Fibroblast of lung (primary cell): ENCODE measurements at regions not wholly inside any gene's neighbourhood (a gene's known extent, or its start where the extent isn't known, plus 50 kb on each side); places are given as distances from the start of the nearest gene placed in this dataset.

ENCODE experiments used
- DNase-seq, 2 donors: peaks; one replicate each; pipeline versions ENCODE4 v3.0.0 to v3.0.0-alpha.2; 2010; ENCODE audit warnings: low read depth in 2 of 2
- H2AFZ ChIP-seq: 2 replicates; pipeline ENCODE4 v1.5.1; 2012; ENCODE audit warnings: low read length, control low read depth, inconsistent platforms
- H3K27ac ChIP-seq: 2 replicates; pipeline ENCODE4 v1.5.1; 2011; ENCODE audit warnings: low read length, control low read depth; ENCODE audit not compliant: insufficient read depth
- H3K27me3 ChIP-seq: 2 replicates; pipeline ENCODE4 v1.5.1; 2011; ENCODE audit warnings: mild to moderate bottlenecking, low read length; ENCODE audit not compliant: control insufficient read depth, insufficient read depth
- H3K36me3 ChIP-seq: 2 replicates; pipeline ENCODE4 v1.5.1; 2011; ENCODE audit warnings: low read length; ENCODE audit not compliant: control insufficient read depth, insufficient read depth
- H3K4me1 ChIP-seq: 2 replicates; pipeline ENCODE4 v1.5.1; 2011; ENCODE audit warnings: low read length; ENCODE audit not compliant: control insufficient read depth, insufficient read depth; ENCODE audit errors: extremely low read depth
- H3K4me2 ChIP-seq: 2 replicates; pipeline ENCODE4 v1.5.1; 2011; ENCODE audit warnings: low read length, control low read depth; ENCODE audit not compliant: insufficient read depth; ENCODE audit errors: extremely low read depth
- H3K4me3 ChIP-seq, 4 experiments: fragments of 200-600 bp in 1 of 4; sonication (generic) in 1 of 4; replicated peaks in 1 of 4; 2 replicates each; pipeline ENCODE4 v1.5.1; 2011 to 2016; ENCODE audit warnings: low read length in 4 of 4, low read depth in 3 of 4, mild to moderate bottlenecking in 3 of 4, control low read depth in 2 of 4, inconsistent platforms in 1 of 4, mixed read lengths in 1 of 4; ENCODE audit not compliant: insufficient read depth in 1 of 4; ENCODE audit errors: control extremely low read depth in 1 of 4
- H3K79me2 ChIP-seq: 2 replicates; pipeline ENCODE4 v1.5.1; 2012; ENCODE audit warnings: mild to moderate bottlenecking, low read length, inconsistent platforms; ENCODE audit not compliant: control insufficient read depth, insufficient read depth
- H3K9ac ChIP-seq: 2 replicates; pipeline ENCODE4 v1.5.1; 2011; ENCODE audit warnings: mild to moderate bottlenecking, low read length, control low read depth; ENCODE audit not compliant: insufficient read depth
- H3K9me3 ChIP-seq: 2 replicates; pipeline ENCODE4 v1.5.1; 2012; ENCODE audit warnings: low read depth, low read length; ENCODE audit not compliant: control insufficient read depth, insufficient read depth
- H4K20me1 ChIP-seq: 2 replicates; pipeline ENCODE4 v1.5.1; 2011; ENCODE audit warnings: low read length; ENCODE audit not compliant: control insufficient read depth, insufficient read depth; ENCODE audit errors: extremely low read depth
- CTCF ChIP-seq, 2 donors: IDR thresholded peaks in 1 of 2; conservative IDR thresholded peaks in 1 of 2; 1 replicate in 1 of 2; 2 replicates in 1 of 2; pipeline ENCODE4 v1.5.1; 2011 to 2012; ENCODE audit warnings: low read length in 2 of 2, control low read depth in 1 of 2, inconsistent platforms in 1 of 2, low read depth in 1 of 2, mild to moderate bottlenecking in 1 of 2
- EZH2 ChIP-seq: IDR thresholded peaks from 2 replicates; pipeline ENCODE4 v1.5.1; 2012; ENCODE audit warnings: low read length, control low read depth, mild to moderate bottlenecking; ENCODE audit errors: missing control alignments

GRCh38 chr11:28615542-28615941 is 507.4 kb downstream of the METTL15 start:
- Histone ChIP-seq H3K4me1 (peaks cover 3% of the 10 kb centered on the region), H3K9ac (no peak overlapping the region), H3K4me2 (no peak overlapping the region), H3K27me3 (no peaks in the 10 kb centered on the region), H3K27ac (no peak overlapping the region), H3K36me3 (no peaks in the 10 kb centered on the region), H3K4me3 (no peak overlapping the region), H2AFZ (no peak overlapping the region), H3K9me3 (no peaks in the 10 kb centered on the region), H4K20me1 (no peaks in the 10 kb centered on the region), H3K79me2 (no peaks in the 10 kb centered on the region)
- TF ChIP-seq CTCF (conservative IDR thresholded peaks at IDR 0.05 in 1 of 2, IDR thresholded peaks at IDR 0.05 in 1 of 2; ENCODE audit: low read depth in 1 of 2, low read length in 2 of 2), result no peak
- TF ChIP-seq EZH2, result no peak
- no peak for DNase-seq

- Histone ChIP-seq H4K20me1 (no peaks in the 10 kb centered on the region), H3K79me2 (no peaks in the 10 kb centered on the region), H3K4me1 (no peaks in the 10 kb centered on the region), H3K27me3 (no peaks in the 10 kb centered on the region), H3K27ac (no peak overlapping the region), H3K4me2 (no peak overlapping the region), H2AFZ (no peak overlapping the region), H3K9me3 (no peaks in the 10 kb centered on the region), H3K4me3 (no peak overlapping the region), H3K36me3 (no peaks in the 10 kb centered on the region), H3K9ac (no peak overlapping the region)
- TF ChIP-seq EZH2 (no peak), CTCF (conservative IDR thresholded peaks at IDR 0.05 in 1 of 2, IDR thresholded peaks at IDR 0.05 in 1 of 2; ENCODE audit: low read depth in 1 of 2, low read length in 2 of 2) (no peak)
- peak in 1 of 2 donors; percentile 11 for DNase-seq
Observed at GRCh38 chr11:28606930-28607329, 498.7 kb downstream of the METTL15 start.

GRCh38 chr11:28599656-28600055 is 491.5 kb downstream of the METTL15 start:
- no peaks in the 10 kb centered on the region for H3K36me3 ChIP-seq
- H3K9ac ChIP-seq, result no peak overlapping the region
- no peak for DNase-seq
- no peaks in the 10 kb centered on the region for H3K4me1 ChIP-seq
- no peak overlapping the region for H2AFZ ChIP-seq
- TF ChIP-seq EZH2 (no peak), CTCF (conservative IDR thresholded peaks at IDR 0.05 in 1 of 2, IDR thresholded peaks at IDR 0.05 in 1 of 2; ENCODE audit: low read depth in 1 of 2, low read length in 2 of 2) (no peak)
- H3K27ac ChIP-seq, result no peak overlapping the region
- no peaks in the 10 kb centered on the region for H3K9me3 ChIP-seq
- no peaks in the 10 kb centered on the region for H3K27me3 ChIP-seq
- no peaks in the 10 kb centered on the region for H4K20me1 ChIP-seq
- H3K79me2 ChIP-seq, result no peaks in the 10 kb centered on the region
- H3K4me2 ChIP-seq, result no peak overlapping the region
- no peak overlapping the region for H3K4me3 ChIP-seq
